H9 (cell line): ENCODE measurements at regions not wholly inside any gene's neighbourhood (a gene's known extent, or its start where the extent isn't known, plus 50 kb on each side); places are given as distances from the start of the nearest gene placed in this dataset.

Experiments
- DNase-seq: peaks from one replicate; pipeline ENCODE4 v3.0.0-alpha.2; 2017
- H2AFZ ChIP-seq: one replicate; pipeline ENCODE4 v1.6.1; 2013; ENCODE audit warnings: mild to moderate bottlenecking, low read length, control low read depth, moderate library complexity
- H2AK5ac ChIP-seq: 2 replicates; pipeline ENCODE4 v1.6.1; 2013; ENCODE audit warnings: low read length, control low read depth, mixed read lengths; ENCODE audit not compliant: insufficient read length
- H2BK120ac ChIP-seq: one replicate; pipeline ENCODE4 v1.6.1; 2013; ENCODE audit warnings: low read depth, mild to moderate bottlenecking, low read length, control low read depth, inconsistent platforms; ENCODE audit not compliant: poor library complexity, severe bottlenecking
- H2BK12ac ChIP-seq: 2 replicates; pipeline ENCODE4 v1.6.1; 2013; ENCODE audit warnings: low read length, control low read depth, mixed read lengths, low read depth; ENCODE audit not compliant: insufficient read length
- H2BK15ac ChIP-seq: 2 replicates; pipeline ENCODE4 v1.6.1; 2013; ENCODE audit warnings: low read depth, low read length, control low read depth
- H2BK20ac ChIP-seq: one replicate; pipeline ENCODE4 v1.6.1; 2013; ENCODE audit warnings: low read depth, mild to moderate bottlenecking, low read length, control low read depth, inconsistent platforms; ENCODE audit not compliant: poor library complexity, severe bottlenecking
- H2BK5ac ChIP-seq: 2 replicates; pipeline ENCODE4 v1.6.1; 2013; ENCODE audit warnings: low read length, control low read depth, mixed read lengths; ENCODE audit not compliant: insufficient read length
- H3K14ac ChIP-seq: 2 replicates; pipeline ENCODE4 v1.6.1; 2013; ENCODE audit warnings: low read length, control low read depth; ENCODE audit not compliant: insufficient read depth
- H3K18ac ChIP-seq: 2 replicates; pipeline ENCODE4 v1.6.1; 2013; ENCODE audit warnings: low read depth, mild to moderate bottlenecking, mixed read lengths, low read length, control low read depth; ENCODE audit not compliant: insufficient read length
- H3K23ac ChIP-seq: 2 replicates; pipeline ENCODE4 v1.6.1; 2013; ENCODE audit warnings: low read length, control low read depth, mixed read lengths, low read depth; ENCODE audit not compliant: insufficient read length
- H3K23me2 ChIP-seq: 2 replicates; pipeline ENCODE4 v1.6.1; 2013; ENCODE audit warnings: low read depth, mild to moderate bottlenecking, mixed read lengths, low read length, control low read depth; ENCODE audit not compliant: insufficient read length, poor library complexity, severe bottlenecking
- H3K27ac ChIP-seq: 2 replicates; pipeline ENCODE4 v1.5.1; 2013; ENCODE audit warnings: low read length, control low read depth, mixed read lengths, low read depth; ENCODE audit not compliant: insufficient read length
- H3K27me3 ChIP-seq: 2 replicates; pipeline ENCODE4 v1.6.1; 2013; ENCODE audit warnings: low read length, control low read depth, inconsistent platforms; ENCODE audit not compliant: insufficient read depth
- H3K4ac ChIP-seq: 2 replicates; pipeline ENCODE4 v1.6.1; 2013; ENCODE audit warnings: low read depth, mild to moderate bottlenecking, control low read depth, inconsistent platforms, low read length, moderate library complexity
- H3K4me1 ChIP-seq: 2 replicates; pipeline ENCODE4 v1.6.1; 2013; ENCODE audit warnings: low read length, control low read depth, inconsistent platforms; ENCODE audit not compliant: insufficient read depth
- H3K4me2 ChIP-seq: 2 replicates; pipeline ENCODE4 v1.6.1; 2013; ENCODE audit warnings: low read length, control low read depth, mixed read lengths; ENCODE audit not compliant: insufficient read length, insufficient read depth
- H3K56ac ChIP-seq: 2 replicates; pipeline ENCODE4 v1.6.1; 2013; ENCODE audit warnings: low read depth, mild to moderate bottlenecking, mixed read lengths, low read length, control low read depth; ENCODE audit not compliant: insufficient read length
- H3K79me1 ChIP-seq: 2 replicates; pipeline ENCODE4 v1.6.1; 2013; ENCODE audit warnings: low read depth, mild to moderate bottlenecking, moderate library complexity, low read length, control low read depth, inconsistent platforms; ENCODE audit not compliant: insufficient read depth, poor library complexity, severe bottlenecking
- H3K79me2 ChIP-seq: 2 replicates; pipeline ENCODE4 v1.6.1; 2013; ENCODE audit warnings: low read length, control low read depth, inconsistent platforms; ENCODE audit not compliant: insufficient read depth
- H3K9ac ChIP-seq: 2 replicates; pipeline ENCODE4 v1.6.1; 2013; ENCODE audit warnings: low read length, control low read depth, mixed read lengths; ENCODE audit not compliant: insufficient read length; ENCODE audit errors: extremely low read depth
- H3K9me3 ChIP-seq: one replicate; pipeline ENCODE4 v1.6.1; 2013; ENCODE audit warnings: low read depth, low read length, inconsistent platforms; ENCODE audit not compliant: control insufficient read depth
- H3T11ph ChIP-seq: one replicate; pipeline ENCODE4 v1.6.1; 2013; ENCODE audit warnings: mild to moderate bottlenecking, low read length, control low read depth, inconsistent platforms
- H4K20me1 ChIP-seq: one replicate; pipeline ENCODE4 v1.6.1; 2013; ENCODE audit not compliant: control insufficient read depth, insufficient read length, insufficient read depth
- H4K5ac ChIP-seq: 2 replicates; pipeline ENCODE4 v1.6.1; 2013; ENCODE audit warnings: low read depth, mild to moderate bottlenecking, mixed read lengths, low read length, control low read depth; ENCODE audit not compliant: insufficient read length
- H4K8ac ChIP-seq: replicated peaks from 2 replicates; pipeline ENCODE4 v1.6.1; 2013; ENCODE audit warnings: low read length, control low read depth, mixed read lengths, low read depth; ENCODE audit not compliant: insufficient read length
- H4K91ac ChIP-seq: 2 replicates; pipeline ENCODE4 v1.6.1; 2013; ENCODE audit warnings: low read depth, mild to moderate bottlenecking, moderate library complexity, mixed read lengths, low read length, control low read depth; ENCODE audit not compliant: insufficient read length
- H3K27ac Mint-ChIP-seq, 3 experiments: 2 replicates in 2 of 3; 3 replicates in 1 of 3; pipeline ENCODE4 v1.8.0; 2020 to 2021; ENCODE audit warnings: mixed read lengths in 3 of 3, mild to moderate bottlenecking in 1 of 3, moderate library complexity in 1 of 3
- H3K27me3 Mint-ChIP-seq: 2 replicates; pipeline ENCODE4 v1.8.0; 2021; ENCODE audit warnings: low read depth, mild to moderate bottlenecking, moderate library complexity, mixed read lengths
- H3K36me3 Mint-ChIP-seq, 3 experiments: 2 replicates in 2 of 3; 3 replicates in 1 of 3; pipeline ENCODE4 v1.8.0; 2020 to 2021; ENCODE audit warnings: low read depth in 3 of 3, mixed read lengths in 3 of 3; ENCODE audit not compliant: insufficient read depth in 1 of 3
- H3K4me1 Mint-ChIP-seq, 2 experiments: 2 replicates each; pipeline ENCODE4 v1.8.0; 2020; ENCODE audit warnings: mixed read lengths in 2 of 2
- H3K4me3 Mint-ChIP-seq, 2 experiments: 2 replicates in 1 of 2; 3 replicates in 1 of 2; pipeline ENCODE4 v1.8.0; 2020 to 2021; ENCODE audit warnings: mild to moderate bottlenecking in 2 of 2, mixed read lengths in 2 of 2, moderate library complexity in 1 of 2
- H3K9me3 Mint-ChIP-seq, 2 experiments: 2 replicates in 1 of 2; 3 replicates in 1 of 2; pipeline ENCODE4 v1.8.0; 2020; ENCODE audit warnings: mild to moderate bottlenecking in 2 of 2, mixed read lengths in 2 of 2, moderate library complexity in 1 of 2
- WGBS: extraction: QIAGEN DNeasy Blood & Tissue Kit; methylation state at CpG from one replicate; pipeline ENCODE4 v1.1.7; 2013; ENCODE audit warnings: missing lambda C conversion rate, low lambda C conversion rate, mixed read lengths; ENCODE audit not compliant: insufficient read length; ENCODE audit errors: extremely low coverage; 5-methylcytosine and 5-hydroxymethylcytosine counted together
- TF ChIP-seq, protein P1 (sequence below): fragments of 200-600 bp; sonication (generic); conservative IDR thresholded peaks from 3 replicates; pipeline ENCODE4 v1.8.0; 2021; ENCODE audit warnings: antibody characterized with exemption, mild to moderate bottlenecking

DNA sequence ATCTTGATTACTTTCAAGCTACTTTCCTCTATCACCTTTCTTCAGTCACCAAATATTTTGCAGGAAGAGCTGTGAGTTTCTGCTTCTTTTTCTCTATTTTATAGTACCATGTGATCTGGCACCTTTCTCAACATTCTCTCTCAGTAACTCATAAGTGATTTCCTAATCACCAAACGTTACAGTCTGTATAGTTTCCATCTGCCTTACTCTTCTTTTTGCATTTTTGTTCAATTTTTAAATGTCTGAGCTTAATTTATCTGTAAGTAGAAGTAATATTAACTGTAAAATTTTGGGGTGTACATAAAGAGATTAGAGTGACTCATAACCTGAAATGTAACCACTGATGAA lies 422.1 kb upstream of the SYT1 start:
- H3K18ac ChIP-seq = no peak overlapping the region
- peaks cover 0 to 2% (median 0%) of the 10 kb centered on the region in 3 experiments; a peak in 1 of 7 replicates for H3K36me3 Mint-ChIP-seq
- H3K79me2 ChIP-seq = no peaks in the 10 kb centered on the region
- no peaks in the 10 kb centered on the region for H3K4me1 ChIP-seq
- H2BK12ac ChIP-seq = no peak overlapping the region
- no peak overlapping the region for H3K14ac ChIP-seq
- H2BK120ac ChIP-seq = no peak overlapping the region
- no peaks in the 10 kb centered on the region for H3K9me3 ChIP-seq
- H3K27ac Mint-ChIP-seq = no peak overlapping the region
- H3K4me1 Mint-ChIP-seq = peaks cover under 1 to 3% of the 10 kb centered on the region in 2 experiments; a peak in 3 of 4 replicates
- H3K27ac ChIP-seq = no peak overlapping the region
- no CpG with 5 or more reads among the region's 1 CpG for WGBS
- no peak overlapping the region for H2AK5ac ChIP-seq
- H2BK20ac ChIP-seq = no peak overlapping the region
- H3K23me2 ChIP-seq = no peaks in the 10 kb centered on the region
- H3K27me3 ChIP-seq = no peaks in the 10 kb centered on the region
- H4K20me1 ChIP-seq = no peaks in the 10 kb centered on the region
- no peak for DNase-seq
- H3K27me3 Mint-ChIP-seq = no peaks in the 10 kb centered on the region
- TF ChIP-seq, protein P1, sequence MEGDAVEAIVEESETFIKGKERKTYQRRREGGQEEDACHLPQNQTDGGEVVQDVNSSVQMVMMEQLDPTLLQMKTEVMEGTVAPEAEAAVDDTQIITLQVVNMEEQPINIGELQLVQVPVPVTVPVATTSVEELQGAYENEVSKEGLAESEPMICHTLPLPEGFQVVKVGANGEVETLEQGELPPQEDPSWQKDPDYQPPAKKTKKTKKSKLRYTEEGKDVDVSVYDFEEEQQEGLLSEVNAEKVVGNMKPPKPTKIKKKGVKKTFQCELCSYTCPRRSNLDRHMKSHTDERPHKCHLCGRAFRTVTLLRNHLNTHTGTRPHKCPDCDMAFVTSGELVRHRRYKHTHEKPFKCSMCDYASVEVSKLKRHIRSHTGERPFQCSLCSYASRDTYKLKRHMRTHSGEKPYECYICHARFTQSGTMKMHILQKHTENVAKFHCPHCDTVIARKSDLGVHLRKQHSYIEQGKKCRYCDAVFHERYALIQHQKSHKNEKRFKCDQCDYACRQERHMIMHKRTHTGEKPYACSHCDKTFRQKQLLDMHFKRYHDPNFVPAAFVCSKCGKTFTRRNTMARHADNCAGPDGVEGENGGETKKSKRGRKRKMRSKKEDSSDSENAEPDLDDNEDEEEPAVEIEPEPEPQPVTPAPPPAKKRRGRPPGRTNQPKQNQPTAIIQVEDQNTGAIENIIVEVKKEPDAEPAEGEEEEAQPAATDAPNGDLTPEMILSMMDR = no peak
- H3K4ac ChIP-seq = no peak overlapping the region
- no peaks in the 10 kb centered on the region for H3K79me1 ChIP-seq
- H4K91ac ChIP-seq = no peak overlapping the region
- no peak overlapping the region for H4K8ac ChIP-seq
- no peaks in the 10 kb centered on the region for H3K9me3 Mint-ChIP-seq
- H2BK5ac ChIP-seq = no peak overlapping the region
- no peak overlapping the region for H3K4me2 ChIP-seq
- no peak overlapping the region for H3K4me3 Mint-ChIP-seq
- no peak overlapping the region for H2BK15ac ChIP-seq
- no peak overlapping the region for H4K5ac ChIP-seq
- H2AFZ ChIP-seq = no peak overlapping the region
- no peak overlapping the region for H3K9ac ChIP-seq
- no peak overlapping the region for H3T11ph ChIP-seq
- H3K23ac ChIP-seq = no peak overlapping the region
- no peak overlapping the region for H3K56ac ChIP-seq
